GM12891 (cell line): ENCODE measurements at regions not wholly inside any gene's neighbourhood (a gene's known extent, or its start where the extent isn't known, plus 50 kb on each side); places are given as distances from the start of the nearest gene placed in this dataset.

ENCODE experiments used
- POLR2AphosphoS5 ChIP-seq: IDR thresholded peaks from 2 replicates; pipeline ENCODE4 v1.6.1; 2011; ENCODE audit warnings: low read depth, low read length, control low read depth
- SPI1 ChIP-seq: IDR thresholded peaks from 2 replicates; pipeline ENCODE4 v1.6.1; 2011; ENCODE audit warnings: low read depth, low read length, control low read depth

- no peak for TF ChIP-seq SPI1
- TF ChIP-seq POLR2AphosphoS5 = no peak
Measured at GRCh38 chr6:85273046-85273445, 176.8 kb upstream of the NT5E start.
